ENCODE measurements at regions not wholly inside any gene's neighbourhood (a gene's known extent, or its start where the extent isn't known, plus 50 kb on each side); places are given as distances from the start of the nearest gene placed in this dataset.
A peak's percentile ranks its signal among the peaks of the same experiment; 100 is the strongest.

GRCh38 chr9:1722404-1722803 lies 292.7 kb upstream of the SMARCA2 start:
- no peak overlapping the region for H3K4me2 ChIP-seq
- no peaks in the 10 kb centered on the region for H3K36me3 ChIP-seq (ENCODE audit: insufficient read depth)
- no peaks in the 10 kb centered on the region for H3K79me2 ChIP-seq (replicated peaks; ENCODE audit: insufficient read depth)
- H3F3A ChIP-seq (replicated peaks; ENCODE audit: low read depth): no peaks in the 10 kb centered on the region
- Mint-ChIP-seq H3K4me1 (peaks cover 20% of the 10 kb centered on the region), H3K27me3 (ENCODE audit: insufficient read depth, low read depth, poor library complexity) (peaks cover 2% of the 10 kb centered on the region), H3K4me3 (no peak overlapping the region), H3K9me3 (no peaks in the 10 kb centered on the region), H3K27ac (no peak overlapping the region), H3K36me3 (ENCODE audit: low read depth) (no peaks in the 10 kb centered on the region)
- H3K27me3 ChIP-seq (ENCODE audit: insufficient read depth): no peaks in the 10 kb centered on the region
- ATAC-seq (peak; percentile 90), DNase-seq (ENCODE audit: low spot score) (peak; percentile 69)
- peak overlapping the region; percentile 30; the same call in 1 of the 2 replicates for H2AFZ ChIP-seq
- no peaks in the 10 kb centered on the region for H4K20me1 ChIP-seq (replicated peaks; ENCODE audit: insufficient read depth)
- no peaks in the 10 kb centered on the region for H3K9me2 ChIP-seq (ENCODE audit: insufficient read depth)
- peaks cover 4% of the 10 kb centered on the region; the same call in 1 of the 2 replicates for H3K4me1 ChIP-seq (ENCODE audit: insufficient read depth)
- H3K4me3 ChIP-seq: no peak overlapping the region
- H3K27ac ChIP-seq (ENCODE audit: low read depth): no peak overlapping the region
- TF ChIP-seq, protein P1, sequence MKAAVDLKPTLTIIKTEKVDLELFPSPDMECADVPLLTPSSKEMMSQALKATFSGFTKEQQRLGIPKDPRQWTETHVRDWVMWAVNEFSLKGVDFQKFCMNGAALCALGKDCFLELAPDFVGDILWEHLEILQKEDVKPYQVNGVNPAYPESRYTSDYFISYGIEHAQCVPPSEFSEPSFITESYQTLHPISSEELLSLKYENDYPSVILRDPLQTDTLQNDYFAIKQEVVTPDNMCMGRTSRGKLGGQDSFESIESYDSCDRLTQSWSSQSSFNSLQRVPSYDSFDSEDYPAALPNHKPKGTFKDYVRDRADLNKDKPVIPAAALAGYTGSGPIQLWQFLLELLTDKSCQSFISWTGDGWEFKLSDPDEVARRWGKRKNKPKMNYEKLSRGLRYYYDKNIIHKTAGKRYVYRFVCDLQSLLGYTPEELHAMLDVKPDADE (IDR thresholded peaks at IDR 0.05): peak; percentile 66
- no peak for TF ChIP-seq ZNF114 (CRISPR knock-in tag; IDR thresholded peaks at IDR 0.05)

- ATAC-seq (no peak), DNase-seq (ENCODE audit: low spot score) (no peak)
- Histone ChIP-seq H3K9me2 (ENCODE audit: insufficient read depth) (no peaks in the 10 kb centered on the region), H3K36me3 (ENCODE audit: insufficient read depth) (no peaks in the 10 kb centered on the region), H3K27me3 (ENCODE audit: insufficient read depth) (no peaks in the 10 kb centered on the region), H3F3A (replicated peaks; ENCODE audit: low read depth) (no peaks in the 10 kb centered on the region), H4K20me1 (replicated peaks; ENCODE audit: insufficient read depth) (no peaks in the 10 kb centered on the region), H3K4me2 (no peak overlapping the region), H3K79me2 (replicated peaks; ENCODE audit: insufficient read depth) (no peaks in the 10 kb centered on the region), H2AFZ (no peak overlapping the region), H3K4me3 (no peak overlapping the region), H3K27ac (ENCODE audit: low read depth) (no peak overlapping the region), H3K4me1 (ENCODE audit: insufficient read depth) (peaks cover 4% of the 10 kb centered on the region; the same call in 1 of the 2 replicates)
- peaks cover 20% of the 10 kb centered on the region for H3K4me1 Mint-ChIP-seq
- H3K27me3 Mint-ChIP-seq (ENCODE audit: insufficient read depth, low read depth, poor library complexity): peaks cover 2% of the 10 kb centered on the region
- TF ChIP-seq ZNF462 (CRISPR knock-in tag; IDR thresholded peaks at IDR 0.05): no peak
- TF ChIP-seq CREB1 (CRISPR knock-in tag; IDR thresholded peaks at IDR 0.05; ENCODE audit: low read depth): no peak
- TF ChIP-seq NANOG (IDR thresholded peaks at IDR 0.05; ENCODE audit: borderline replicate concordance): no peak
- no peak for TF ChIP-seq CTCF (conservative IDR thresholded peaks at IDR 0.05; ENCODE audit: low read depth in 2 of 2)
- no peaks in the 10 kb centered on the region for H3K36me3 Mint-ChIP-seq (ENCODE audit: low read depth)
- no peaks in the 10 kb centered on the region for H3K9me3 Mint-ChIP-seq
- H3K27ac Mint-ChIP-seq: no peak overlapping the region
- no peak overlapping the region for H3K4me3 Mint-ChIP-seq
Observed at GRCh38 chr9:1723522-1724015, 291.6 kb upstream of the SMARCA2 start.

Measured in GM23338 (cell line).